ENCODE measurements at regions not wholly inside any gene's neighbourhood (a gene's known extent, or its start where the extent isn't known, plus 50 kb on each side); places are given as distances from the start of the nearest gene placed in this dataset.

DNA sequence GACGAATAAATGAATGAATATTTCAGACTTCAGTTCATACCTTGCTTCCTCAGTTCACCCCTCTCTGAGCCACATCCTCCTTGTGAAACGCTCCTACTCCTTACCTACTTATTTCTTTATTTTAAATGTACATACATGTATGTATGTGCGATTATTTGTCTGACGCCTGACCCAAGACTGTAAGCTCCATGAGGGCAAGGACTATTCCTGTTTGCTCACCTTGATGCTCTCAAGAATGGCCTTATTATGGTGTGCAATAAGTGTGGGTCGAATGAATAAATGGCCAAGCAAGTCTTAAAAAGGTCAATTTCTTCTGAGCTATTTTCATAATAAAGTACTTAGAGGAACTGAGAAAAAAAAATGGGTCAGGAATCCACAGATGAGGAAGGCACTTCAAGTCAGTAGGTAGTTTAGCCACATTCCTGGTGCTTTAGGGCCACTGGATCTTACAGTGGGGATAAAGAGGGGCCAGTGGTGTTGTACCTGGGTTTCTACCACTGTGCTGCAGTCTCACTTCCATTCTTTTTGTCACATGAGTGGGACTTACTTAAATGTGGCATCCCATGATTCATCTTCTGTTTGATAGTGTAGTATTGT, 74.7 kb downstream of the SDC1 start:
- no peak for DNase-seq (ENCODE audit: low spot score)

GRCh38 chr2:20149703-20150030, 75.3 kb downstream of the SDC1 start:
- DNase-seq (ENCODE audit: low spot score): no peak

DNA sequence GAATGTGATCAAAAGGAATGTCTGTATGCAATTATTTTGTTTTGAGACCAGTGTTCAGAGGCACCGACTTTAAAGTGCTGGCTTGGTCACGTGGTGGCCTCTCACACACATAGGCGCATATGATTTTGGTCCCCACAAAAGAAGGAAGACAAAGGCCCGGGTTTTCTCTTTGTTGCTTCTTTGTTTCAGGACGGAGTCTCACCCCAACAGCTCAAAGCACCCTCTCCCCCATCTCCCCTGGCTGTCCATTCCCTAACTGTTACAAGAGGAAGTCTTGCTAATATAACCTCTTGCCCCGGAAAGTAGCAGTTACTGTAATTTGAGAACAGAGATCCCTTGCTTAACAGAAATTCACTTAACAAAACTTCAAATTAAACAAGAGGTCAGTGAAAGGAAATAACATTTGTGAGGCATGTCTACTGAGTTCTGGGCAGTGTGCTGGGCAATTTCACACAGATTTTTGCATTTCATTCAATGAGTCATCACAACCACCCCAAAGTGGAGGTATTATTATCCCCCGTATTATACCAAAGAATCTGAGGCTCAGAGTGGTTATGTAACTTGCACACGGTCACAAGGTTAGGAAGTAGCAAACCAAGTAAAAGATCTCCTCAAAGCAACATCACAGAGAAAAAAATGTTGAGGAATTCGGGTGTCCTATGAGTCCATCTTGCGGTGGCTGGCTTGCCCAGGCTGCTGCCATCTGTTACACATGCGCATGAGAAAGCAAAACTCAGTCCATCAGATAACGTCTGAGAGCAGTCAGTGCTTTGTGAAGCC, 75.8 kb downstream of the SDC1 start:
- no peak for DNase-seq (ENCODE audit: low spot score)

- no peak for DNase-seq (ENCODE audit: low spot score)
Measured at GRCh38 chr2:20148426-20148922, 76.5 kb downstream of the SDC1 start.

GRCh38 chr2:20147351-20147750, 77.6 kb downstream of the SDC1 start:
- no peak for DNase-seq (ENCODE audit: low spot score)

GRCh38 chr2:20146401-20146800, 78.5 kb downstream of the SDC1 start:
- no peak for DNase-seq (ENCODE audit: low spot score)

GRCh38 chr2:20145497-20146193, 79.3 kb downstream of the SDC1 start:
- no peak for DNase-seq (ENCODE audit: low spot score)

DNA sequence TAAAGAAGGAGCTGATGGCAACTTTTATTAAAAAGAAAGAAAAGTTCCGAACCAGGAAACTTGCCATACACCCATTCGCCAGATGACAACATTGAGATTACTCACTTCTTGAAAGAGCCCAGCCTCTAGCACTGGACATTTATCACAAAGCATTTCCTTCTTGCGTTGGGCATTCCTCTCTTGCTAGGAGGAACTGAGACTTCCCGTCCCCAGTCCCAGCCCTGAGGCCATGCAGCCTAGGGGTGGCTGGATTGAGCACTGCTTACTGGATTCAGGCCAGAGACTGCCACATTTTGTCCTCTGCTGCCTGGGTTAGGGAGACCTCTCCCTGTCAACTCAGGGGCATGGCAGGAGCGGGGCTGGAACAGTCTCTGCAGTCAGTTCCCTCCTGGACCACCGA, 80.1 kb downstream of the SDC1 start:
- DNase-seq (ENCODE audit: low spot score): no peak

- DNase-seq (ENCODE audit: low spot score): no peak
Measured at GRCh38 chr2:20144196-20144595, 80.7 kb downstream of the SDC1 start.

DNA sequence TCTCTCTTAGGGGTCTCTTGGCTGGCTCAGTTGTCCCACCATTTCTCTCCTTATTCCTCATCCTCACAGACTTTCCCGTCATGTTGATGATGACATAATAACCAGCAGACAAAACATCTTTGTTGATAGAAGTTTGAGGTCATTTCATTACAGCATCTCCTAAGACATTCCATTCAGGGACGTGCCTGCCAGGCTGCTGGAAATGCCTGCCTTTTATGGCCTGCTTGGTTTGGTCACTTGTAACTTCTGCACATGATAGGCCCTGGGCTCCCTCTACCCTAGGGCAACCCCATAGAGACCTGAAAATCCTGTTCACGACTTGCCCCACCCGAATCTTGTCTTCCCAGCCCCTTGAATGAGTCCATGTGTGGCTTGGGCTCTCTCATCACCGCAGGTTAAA, 81.7 kb downstream of the SDC1 start:
- DNase-seq (ENCODE audit: low spot score): no peak

DNA sequence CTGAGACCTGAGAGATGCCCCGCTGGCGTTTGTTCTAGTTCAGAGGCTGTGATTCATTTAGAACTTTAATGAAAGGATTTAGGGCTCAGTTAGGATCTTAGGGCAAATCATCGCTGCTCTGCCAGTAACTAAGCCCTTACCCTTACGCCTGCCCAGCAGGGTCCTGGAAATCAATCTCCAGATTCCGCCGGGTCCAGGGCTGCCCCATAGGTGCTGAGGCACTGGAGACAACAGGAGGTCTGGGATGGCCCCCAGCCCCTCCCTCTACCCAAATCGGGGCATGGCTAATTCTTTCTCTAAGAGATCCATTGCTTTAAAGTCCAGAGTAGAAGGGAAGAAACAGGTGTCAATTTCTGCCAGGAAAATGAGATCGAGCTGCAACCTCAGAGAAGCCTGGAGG, 83.1 kb downstream of the SDC1 start:
- no peak for DNase-seq (ENCODE audit: low spot score)

DNA sequence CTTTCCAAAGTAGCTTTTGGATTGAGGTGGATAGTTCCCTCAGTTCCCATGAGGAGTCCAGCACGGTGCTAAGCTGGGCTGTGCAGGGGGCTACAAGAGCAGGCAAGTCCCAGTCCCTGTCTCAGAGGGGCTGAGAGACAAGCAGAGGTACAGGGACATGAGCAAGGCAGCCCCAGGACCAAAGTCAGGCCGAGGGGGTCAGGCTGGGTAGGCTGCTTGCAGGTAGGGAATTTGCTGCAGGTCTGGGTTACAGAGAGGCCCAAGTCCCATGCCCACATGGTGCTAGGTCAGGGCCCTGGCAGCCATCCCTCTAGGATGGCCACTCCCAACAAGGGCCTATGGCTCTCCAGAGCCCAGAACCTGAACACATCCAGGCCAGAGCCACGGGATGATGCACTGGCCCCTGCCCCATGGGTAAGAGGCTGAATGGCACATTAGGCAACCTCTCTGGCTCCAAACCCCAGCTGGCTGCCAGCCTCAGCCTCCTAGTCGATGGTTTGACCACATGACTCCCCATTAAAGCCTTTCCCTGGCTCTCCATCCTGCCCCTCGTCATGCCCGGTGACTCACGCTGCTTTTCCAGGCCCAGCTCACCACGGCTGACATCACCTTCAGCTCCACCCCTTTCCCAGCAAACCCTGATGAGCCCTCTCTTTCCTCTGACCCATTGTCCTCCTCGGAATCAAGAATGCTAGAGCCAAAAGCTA, 83.7 kb downstream of the SDC1 start:
- no peak for DNase-seq (ENCODE audit: low spot score)

GRCh38 chr2:20140321-20141055, 84.4 kb downstream of the SDC1 start:
- no peak for DNase-seq (ENCODE audit: low spot score)

DNA sequence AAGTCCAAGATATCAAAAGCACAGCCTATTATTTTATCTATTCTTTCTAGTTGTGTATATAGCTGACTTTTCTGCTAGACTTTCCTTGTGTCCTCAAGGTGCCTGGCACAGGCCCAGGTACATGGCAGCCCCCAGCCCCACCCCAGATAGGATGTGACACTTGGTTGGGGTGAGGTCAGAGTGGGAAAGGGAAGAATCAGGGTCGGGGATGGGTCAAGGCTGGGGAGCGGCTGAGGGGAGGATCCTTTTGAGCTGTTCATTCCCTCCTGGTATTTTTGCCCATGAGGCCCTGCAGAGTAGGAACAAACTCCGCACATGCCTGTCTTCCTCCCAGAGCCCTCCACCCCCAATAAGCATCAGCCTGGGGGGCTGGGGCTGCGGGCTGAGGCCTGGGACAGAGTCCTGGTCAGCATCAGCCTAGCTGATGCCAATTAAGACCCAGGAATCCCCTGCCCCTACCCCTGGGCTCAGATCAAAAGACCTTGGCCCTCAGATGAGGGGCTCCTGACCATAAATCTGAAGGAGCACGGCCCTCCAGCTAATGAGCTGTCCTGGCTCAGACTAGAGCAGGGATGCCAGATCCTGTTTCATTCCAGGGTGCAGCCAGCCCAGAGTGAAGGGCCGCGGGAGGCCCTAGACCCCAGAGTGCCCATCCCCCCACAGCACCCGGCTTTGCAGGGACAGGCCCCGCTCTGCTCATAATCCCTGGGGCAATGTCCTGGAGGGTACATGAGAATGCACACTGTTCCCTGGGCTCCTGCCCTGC, 85.3 kb downstream of the SDC1 start:
- DNase-seq (ENCODE audit: low spot score): no peak

DNA sequence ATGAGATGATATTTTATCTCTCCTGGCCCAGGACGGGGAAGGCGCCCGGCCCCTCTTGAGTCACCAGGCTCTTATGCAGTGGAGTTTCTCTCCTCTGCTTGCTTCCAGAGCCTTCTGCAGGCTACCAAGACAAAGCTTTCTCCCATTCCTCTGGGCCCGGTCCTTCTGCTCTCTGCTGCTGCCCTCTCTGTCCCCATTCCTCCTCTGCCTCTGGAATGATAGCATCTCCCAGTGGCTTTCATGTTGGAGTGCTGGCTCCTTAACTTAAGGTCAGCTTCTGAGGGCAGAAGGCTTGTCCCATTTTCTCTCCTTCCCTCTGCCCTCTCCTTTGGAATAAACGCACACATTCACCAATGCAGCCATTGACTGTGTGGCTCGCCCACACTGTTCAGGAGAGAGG, 86.2 kb downstream of the SDC1 start:
- DNase-seq (ENCODE audit: low spot score): no peak

- DNase-seq (ENCODE audit: low spot score): no peak
Measured at GRCh38 chr2:20137884-20138283, 86.5 kb upstream of the LAPTM4A start.

DNA sequence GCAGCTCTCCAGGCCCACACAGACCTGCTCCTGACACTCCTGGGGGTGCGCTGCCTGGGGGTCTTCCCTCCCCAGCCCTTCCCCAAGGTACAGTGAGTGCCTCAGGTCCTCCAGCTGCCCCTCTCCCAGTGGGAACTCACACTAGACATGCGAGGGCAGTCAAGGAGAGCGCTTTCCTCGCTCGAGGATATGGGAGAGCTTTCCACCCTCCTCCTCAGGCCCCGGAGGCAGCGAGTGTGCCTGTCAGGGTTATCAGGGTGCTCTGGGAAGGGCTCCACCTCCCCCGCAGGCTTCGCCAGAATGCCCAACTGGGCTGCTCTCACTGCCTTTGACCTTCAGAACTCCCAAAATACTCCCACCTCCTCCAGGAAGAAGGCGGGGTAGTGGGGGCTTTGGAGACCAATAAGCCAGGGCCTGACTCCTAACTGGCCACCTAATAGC, 85.7 kb upstream of the LAPTM4A start:
- DNase-seq (ENCODE audit: low spot score): no peak

GRCh38 chr2:20136149-20136548, 84.7 kb upstream of the LAPTM4A start:
- no peak for DNase-seq (ENCODE audit: low spot score)

DNA sequence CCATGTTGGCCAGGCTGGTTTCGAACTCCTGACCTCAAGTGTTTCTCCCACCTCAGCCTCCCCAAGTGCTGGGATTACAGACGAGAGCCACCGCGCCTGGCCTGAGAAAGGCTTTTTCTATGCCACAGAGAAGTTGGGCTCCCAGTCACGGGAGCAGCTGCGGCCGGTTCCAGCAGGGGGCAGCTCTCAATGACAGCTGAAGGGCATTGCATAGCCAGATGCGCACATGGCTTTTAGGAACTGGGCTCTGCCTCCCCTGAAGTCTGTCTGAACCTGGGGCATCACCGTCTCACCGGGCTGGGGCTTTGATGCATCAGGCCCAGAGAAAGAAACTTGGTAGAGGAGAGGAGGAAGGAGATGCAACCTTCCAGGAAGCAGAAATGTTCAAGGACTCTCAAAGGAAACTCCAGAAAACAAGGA, 84.2 kb upstream of the LAPTM4A start:
- DNase-seq (ENCODE audit: low spot score): peak; percentile 6

DNA sequence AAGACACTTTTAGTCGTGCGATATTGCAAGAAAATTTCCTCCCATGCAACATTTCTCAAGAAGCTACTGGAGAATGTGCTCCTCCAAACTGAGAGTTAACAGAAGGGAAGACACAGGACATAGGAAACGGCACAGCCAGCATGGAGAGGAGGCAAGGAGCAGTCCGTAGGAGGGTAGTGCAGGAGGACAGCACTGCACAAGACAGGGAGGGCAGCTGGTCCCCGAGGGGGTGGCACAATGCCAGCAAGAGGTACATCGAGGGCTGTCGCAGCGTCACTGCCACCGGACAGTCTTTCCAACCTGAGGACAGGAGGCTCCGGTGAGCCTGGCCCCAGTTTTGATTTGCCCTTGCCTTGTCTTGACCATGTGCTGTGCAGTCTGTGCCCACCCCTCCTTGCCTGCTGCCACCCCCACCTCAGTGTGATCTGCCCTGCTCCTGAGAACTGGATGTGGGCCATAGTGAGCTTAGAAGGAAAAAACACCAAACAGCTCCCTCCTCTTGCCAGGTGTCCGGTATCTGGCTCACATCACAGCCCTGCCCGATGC, 81.6 kb upstream of the LAPTM4A start:
- no peak for DNase-seq (ENCODE audit: low spot score)

Data from hematopoietic multipotent progenitor cell treated with erythropoietin and hydrocortisone succinate and interleukin-3 and kit ligand, for 15 days (in vitro differentiated cells).